Kidney epithelial cell (primary cell): ENCODE measurements at regions not wholly inside any gene's neighbourhood (a gene's known extent, or its start where the extent isn't known, plus 50 kb on each side); places are given as distances from the start of the nearest gene placed in this dataset.

Experiments
- DNase-seq: peaks from one replicate; pipeline ENCODE4 v3.0.0-alpha.2; 2010; ENCODE audit warnings: low read depth
- H3K27me3 ChIP-seq: 2 replicates; pipeline ENCODE4 v1.6.0; 2011; ENCODE audit warnings: low read length; ENCODE audit not compliant: control insufficient read depth, insufficient read depth
- H3K36me3 ChIP-seq: 2 replicates; pipeline ENCODE4 v1.5.1; 2011; ENCODE audit warnings: low read length; ENCODE audit not compliant: control insufficient read depth, insufficient read depth
- H3K4me3 ChIP-seq: 2 replicates; pipeline ENCODE4 v1.5.1; 2011; ENCODE audit warnings: low read depth, mild to moderate bottlenecking, control low read depth, low read length
- TF ChIP-seq, protein P1 (sequence below): IDR thresholded peaks from 2 replicates; pipeline ENCODE4 v1.5.1; 2011; ENCODE audit warnings: mild to moderate bottlenecking, moderate library complexity, low read length, control low read depth, inconsistent platforms; ENCODE audit not compliant: insufficient read depth, poor library complexity, severe bottlenecking

DNA sequence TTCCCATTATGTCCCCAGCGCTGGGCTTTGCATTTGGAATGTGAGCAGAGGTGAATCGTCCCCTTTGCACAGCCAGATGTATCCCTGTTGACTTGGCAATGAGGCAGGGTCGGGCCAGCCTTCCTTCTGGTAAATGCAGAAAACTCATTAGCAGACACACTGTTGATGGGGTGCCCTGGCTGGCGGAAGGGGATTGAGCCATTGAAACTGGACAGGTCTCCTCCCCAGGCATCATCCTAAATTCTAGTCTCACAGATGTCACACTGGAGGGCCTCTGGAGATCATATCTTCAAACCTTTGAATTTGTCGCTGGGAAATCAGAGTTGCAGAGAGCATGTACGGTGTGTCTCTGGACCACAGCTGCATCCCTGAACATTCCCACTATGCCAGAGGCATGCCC, 219.5 kb upstream of the TSHZ3 start:
- Histone ChIP-seq H3K4me3 (no peak overlapping the region), H3K27me3 (no peaks in the 10 kb centered on the region), H3K36me3 (no peaks in the 10 kb centered on the region)
- DNase-seq: no peak
- TF ChIP-seq, protein P1, sequence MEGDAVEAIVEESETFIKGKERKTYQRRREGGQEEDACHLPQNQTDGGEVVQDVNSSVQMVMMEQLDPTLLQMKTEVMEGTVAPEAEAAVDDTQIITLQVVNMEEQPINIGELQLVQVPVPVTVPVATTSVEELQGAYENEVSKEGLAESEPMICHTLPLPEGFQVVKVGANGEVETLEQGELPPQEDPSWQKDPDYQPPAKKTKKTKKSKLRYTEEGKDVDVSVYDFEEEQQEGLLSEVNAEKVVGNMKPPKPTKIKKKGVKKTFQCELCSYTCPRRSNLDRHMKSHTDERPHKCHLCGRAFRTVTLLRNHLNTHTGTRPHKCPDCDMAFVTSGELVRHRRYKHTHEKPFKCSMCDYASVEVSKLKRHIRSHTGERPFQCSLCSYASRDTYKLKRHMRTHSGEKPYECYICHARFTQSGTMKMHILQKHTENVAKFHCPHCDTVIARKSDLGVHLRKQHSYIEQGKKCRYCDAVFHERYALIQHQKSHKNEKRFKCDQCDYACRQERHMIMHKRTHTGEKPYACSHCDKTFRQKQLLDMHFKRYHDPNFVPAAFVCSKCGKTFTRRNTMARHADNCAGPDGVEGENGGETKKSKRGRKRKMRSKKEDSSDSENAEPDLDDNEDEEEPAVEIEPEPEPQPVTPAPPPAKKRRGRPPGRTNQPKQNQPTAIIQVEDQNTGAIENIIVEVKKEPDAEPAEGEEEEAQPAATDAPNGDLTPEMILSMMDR: no peak

DNA sequence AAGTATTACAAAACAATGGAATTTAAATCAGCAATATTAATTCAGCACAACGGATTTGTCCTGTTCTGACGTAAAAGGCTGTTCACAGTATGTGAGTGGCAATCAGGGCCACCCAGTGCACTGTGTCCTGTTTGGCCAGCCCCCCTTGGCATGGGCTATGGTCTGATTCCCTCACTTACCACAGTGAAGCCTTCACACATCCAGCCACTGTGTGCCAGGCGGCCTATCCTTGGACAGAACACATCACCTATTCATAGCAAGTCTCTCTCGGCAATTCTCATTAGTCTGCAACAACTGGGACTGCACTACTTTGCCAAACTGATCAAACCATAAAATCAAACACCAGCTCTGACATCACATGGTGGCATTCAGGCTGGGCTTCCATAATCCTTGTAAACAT, 221.5 kb upstream of the TSHZ3 start:
- H3K27me3 ChIP-seq: no peaks in the 10 kb centered on the region
- TF ChIP-seq, protein P1: no peak
- no peaks in the 10 kb centered on the region for H3K36me3 ChIP-seq
- DNase-seq: no peak
- H3K4me3 ChIP-seq: no peak overlapping the region

DNA sequence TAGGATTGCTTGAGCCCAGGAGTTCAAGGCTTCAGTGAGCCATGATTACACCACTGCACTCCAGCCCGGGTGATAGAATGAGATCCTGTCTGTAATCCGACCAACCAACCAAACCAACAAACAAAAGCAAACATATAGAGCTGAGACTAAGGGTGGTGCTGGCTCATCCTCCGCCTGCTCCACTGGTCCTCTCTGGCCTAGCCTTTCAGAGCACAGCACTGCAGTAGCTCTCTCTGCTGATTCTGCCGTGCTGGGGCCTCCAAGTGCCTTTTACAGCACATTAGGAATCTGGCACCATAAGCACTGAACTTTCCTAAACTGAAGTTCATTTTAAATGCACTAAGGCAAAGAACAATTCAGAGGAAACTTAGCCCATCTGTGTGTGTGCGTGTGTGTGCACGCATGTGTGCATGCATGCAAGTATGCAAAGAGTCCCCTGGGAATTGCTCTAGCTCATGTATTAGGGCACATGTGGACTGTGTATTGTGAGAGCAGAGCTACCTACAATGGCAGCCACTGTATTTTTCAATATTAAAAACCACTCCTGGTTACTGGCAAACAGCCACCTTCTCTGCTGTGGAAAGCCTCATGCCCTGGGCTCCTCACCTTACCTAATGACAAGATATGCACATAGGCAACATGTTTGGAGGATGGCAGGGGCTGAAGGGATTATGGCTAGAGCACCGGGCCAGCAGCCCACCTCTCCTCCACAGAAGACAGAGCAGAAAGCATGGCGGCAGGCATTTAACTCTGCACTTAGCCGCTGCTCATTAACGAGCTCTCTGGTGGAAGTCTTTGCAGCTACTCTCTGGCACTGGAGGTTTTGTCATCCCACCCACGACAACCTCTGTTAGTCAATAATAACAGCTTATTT, 223.1 kb upstream of the TSHZ3 start:
- Histone ChIP-seq H3K4me3 (no peak overlapping the region), H3K27me3 (no peaks in the 10 kb centered on the region), H3K36me3 (no peaks in the 10 kb centered on the region)
- TF ChIP-seq, protein P1: no peak
- DNase-seq: no peak

DNA sequence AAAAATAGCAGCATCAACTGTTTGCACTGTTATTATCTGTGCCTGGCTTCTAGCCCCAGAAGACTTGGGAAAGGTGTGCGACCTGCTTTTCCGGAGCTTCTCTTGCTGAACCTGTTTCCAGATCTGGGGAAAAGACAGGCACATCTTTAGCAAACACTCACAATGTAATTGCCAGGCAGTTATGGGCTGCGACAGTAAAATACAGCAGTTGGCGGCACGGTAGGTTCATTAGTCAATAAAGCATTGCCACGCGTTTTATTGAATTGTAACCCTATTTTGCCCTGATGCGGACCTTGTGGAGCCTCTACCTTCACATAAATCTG, 223.7 kb upstream of the TSHZ3 start:
- TF ChIP-seq, protein P1: no peak

DNA sequence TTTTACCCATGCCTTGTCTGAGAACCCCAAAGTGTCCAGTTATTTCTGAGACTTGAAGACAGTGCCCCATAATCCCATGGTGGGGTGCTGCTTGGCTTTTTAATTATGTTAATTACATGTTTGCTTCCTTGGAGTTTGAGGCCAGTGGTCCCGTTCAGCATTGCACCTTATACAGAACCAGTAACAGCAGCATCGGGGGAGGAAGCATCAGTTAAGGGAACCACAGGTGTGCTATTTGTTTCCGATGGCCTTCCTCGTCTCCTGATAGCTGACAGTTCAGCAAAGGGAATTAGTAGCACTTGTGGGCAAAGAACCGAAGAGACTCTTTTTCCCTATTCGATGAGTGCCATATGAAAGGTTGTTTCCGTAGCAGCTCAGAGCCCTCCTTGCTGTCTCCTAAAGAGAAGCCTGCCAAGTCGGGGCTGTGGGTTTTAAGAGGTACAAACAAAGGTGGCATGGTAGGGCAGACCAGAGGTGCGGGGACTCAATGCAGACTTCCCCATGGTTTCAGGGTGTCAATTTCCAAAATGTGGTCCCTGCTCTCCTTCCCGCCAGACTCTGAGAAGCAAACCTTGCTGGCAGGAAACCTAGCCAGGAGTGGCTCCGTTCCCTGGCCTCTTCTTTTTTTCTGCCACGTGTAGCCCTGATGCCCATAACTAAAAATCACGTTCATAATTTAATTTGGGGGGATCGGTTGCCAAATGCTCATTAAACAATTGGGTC, 225.2 kb upstream of the TSHZ3 start:
- no peaks in the 10 kb centered on the region for H3K36me3 ChIP-seq

More for the DNA sequence above, 223.7 kb upstream of the TSHZ3 start:
- Histone ChIP-seq H3K27me3 (no peaks in the 10 kb centered on the region), H3K4me3 (no peak overlapping the region), H3K36me3 (no peaks in the 10 kb centered on the region)
- DNase-seq: no peak

More for the DNA sequence above, 225.2 kb upstream of the TSHZ3 start:
- Histone ChIP-seq H3K4me3 (no peak overlapping the region), H3K27me3 (no peaks in the 10 kb centered on the region)
- no peak for DNase-seq
- TF ChIP-seq, protein P1: no peak
